NCI-H1694 treated with DMSO at 0.1 percent for 48 hours (cell line): ENCODE measurements at regions not wholly inside any gene's neighbourhood (a gene's known extent, or its start where the extent isn't known, plus 50 kb on each side); places are given as distances from the start of the nearest gene placed in this dataset.
A peak's percentile ranks its signal among the peaks of the same experiment; 100 is the strongest.
"Not testable (repeated sequence)": the region's sequence is repeated elsewhere in the genome, so short reads cannot be mapped to it uniquely, and the experiment has no call there.

Experiments
- DNase-seq: peaks from one replicate; lab custom pipeline; 2025; lab: John Stamatoyannopoulos, UW

GRCh38 chr3:132084982-132085381 is 50.2 kb upstream of the CPNE4 start:
- no peak for DNase-seq

- no peak for DNase-seq
These were observed 52.5 kb upstream of the CPNE4 start for GRCh38 chr3:132087356-132087755.

- DNase-seq, result no peak
These were observed 53.5 kb upstream of the CPNE4 start for GRCh38 chr3:132088291-132088690.

DNA sequence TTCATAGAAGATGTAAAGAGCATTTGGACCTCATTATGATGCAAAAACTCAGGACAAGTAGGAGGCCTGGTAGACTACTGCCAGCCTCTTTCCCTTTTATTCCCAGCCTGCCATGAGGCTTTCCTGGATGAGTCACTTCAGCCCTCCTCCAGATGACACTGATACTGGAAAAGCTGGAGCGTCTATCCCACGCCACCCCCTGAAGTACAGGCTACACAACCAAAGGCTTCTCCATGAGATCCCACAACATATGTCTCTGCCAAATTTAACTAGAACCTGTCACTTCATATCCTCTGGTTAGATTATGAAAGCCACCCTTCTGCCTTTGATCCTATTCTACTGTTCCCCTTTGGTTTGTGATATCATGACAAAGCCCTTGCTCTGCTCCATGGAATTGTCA is 56.1 kb upstream of the CPNE4 start:
- DNase-seq, result no peak

- no peak for DNase-seq
These were observed 81.8 kb upstream of the CPNE4 start for GRCh38 chr3:132116601-132117000.

GRCh38 chr3:132117642-132118041 is 82.8 kb upstream of the CPNE4 start:
- DNase-seq, result no peak

DNA sequence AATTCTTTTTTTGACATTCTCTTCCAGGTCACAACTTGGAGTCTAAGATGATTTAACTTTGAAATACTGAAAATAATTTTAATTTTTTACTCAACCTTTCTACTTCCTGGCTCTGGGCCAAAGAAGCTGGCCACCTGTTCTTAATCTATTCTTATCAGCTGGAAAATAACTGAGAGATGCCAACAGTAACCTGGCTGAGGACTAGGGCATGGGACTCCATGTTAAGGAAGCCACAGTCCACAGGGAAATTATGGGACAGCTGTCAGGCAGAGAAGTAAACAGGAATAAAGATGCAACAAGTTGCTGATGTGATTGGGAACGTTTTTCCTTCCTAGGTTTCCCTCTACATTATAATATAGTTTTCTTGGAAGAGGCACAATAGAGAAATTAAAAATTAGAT is 84.7 kb upstream of the CPNE4 start:
- no peak for DNase-seq

GRCh38 chr3:132124096-132124495 is 89.3 kb upstream of the CPNE4 start:
- no peak for DNase-seq

GRCh38 chr3:132124651-132125284 is 90.0 kb upstream of the CPNE4 start:
- DNase-seq, result no peak

DNA sequence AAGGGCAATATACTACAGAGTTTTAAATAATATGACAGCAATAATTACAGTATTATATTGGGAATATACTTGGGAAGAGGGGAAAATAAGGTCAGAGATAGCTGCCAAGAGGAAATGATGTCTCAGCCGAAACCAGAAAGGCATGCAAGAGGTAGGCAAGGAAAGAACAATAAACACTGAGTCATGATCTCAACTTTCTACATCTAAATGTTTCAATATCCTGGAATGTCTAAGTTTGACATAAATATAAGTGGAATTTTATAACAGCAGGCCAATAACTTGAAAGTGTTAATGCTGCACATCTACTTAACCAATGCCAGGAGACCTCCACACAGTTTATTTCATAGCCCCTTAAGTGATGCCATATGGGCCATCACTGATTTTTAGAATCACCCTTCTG is 99.8 kb upstream of the CPNE4 start:
- no peak for DNase-seq

- no peak for DNase-seq
These were observed 101.0 kb upstream of the CPNE4 start for GRCh38 chr3:132135628-132136333.

DNA sequence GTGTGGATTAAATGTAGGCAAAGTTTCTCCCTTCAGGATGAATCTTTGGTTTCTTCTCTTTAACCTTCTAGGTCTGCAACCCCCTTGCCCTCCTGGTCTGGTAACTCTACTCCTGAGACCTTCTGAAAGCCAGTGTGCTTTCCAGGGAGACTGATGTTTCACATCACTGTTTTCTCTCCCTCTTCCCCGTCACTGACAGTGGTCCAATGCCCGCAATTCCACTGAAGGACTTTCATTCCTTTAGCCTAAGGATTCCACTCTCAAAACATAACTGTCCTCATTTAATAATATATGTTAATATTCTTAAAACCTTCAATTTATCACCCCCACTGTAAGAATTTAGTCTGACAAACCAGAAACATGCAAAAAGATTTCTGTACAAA is 101.5 kb upstream of the CPNE4 start:
- no peak for DNase-seq

DNA sequence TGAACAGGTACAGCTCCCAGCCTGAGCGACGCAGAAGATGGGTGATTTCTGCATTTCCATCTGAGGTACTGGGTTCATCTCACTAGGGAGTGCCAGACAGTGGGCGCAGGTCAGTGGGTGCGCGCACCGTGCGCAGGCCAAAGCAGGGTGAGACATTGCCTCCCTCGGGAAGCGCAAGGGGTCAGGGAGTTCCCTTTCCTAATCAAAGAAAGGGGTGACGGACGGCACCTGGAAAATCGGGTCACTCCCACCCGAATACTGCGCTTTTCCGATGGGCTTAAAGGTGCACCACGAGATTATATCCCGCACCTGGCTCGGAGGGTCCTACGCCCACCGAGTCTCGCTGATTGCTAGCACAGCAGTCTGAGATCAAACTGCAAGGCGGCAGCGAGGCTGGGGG is 102.1 kb upstream of the CPNE4 start:
- DNase-seq, result not testable (repeated sequence)

DNA sequence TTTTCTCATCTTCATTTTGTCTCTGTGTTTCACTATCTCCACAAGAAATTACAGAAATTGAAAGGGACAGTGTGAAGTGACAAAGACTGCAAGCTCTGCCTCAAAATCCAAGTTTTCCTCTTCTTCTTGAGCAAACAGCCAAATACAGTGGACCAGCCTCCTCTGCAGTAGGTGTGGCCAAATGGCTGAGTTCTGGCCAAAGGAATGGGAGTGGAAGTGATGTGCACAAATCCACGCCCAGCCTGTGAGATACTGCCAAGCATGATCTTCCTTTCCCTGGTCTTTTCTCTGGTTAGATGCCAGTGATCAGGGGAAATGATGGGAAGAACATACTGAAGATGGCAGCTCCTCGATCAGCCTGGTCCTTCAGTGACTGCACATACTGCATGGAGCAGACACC is 111.0 kb upstream of the CPNE4 start:
- DNase-seq, result no peak

GRCh38 chr3:132154619-132155018 is 119.8 kb upstream of the CPNE4 start:
- DNase-seq, result no peak

GRCh38 chr3:132159145-132159544 is 124.3 kb upstream of the CPNE4 start:
- DNase-seq, result no peak

- DNase-seq, result no peak
These were observed 125.4 kb upstream of the CPNE4 start for GRCh38 chr3:132160198-132160597.

DNA sequence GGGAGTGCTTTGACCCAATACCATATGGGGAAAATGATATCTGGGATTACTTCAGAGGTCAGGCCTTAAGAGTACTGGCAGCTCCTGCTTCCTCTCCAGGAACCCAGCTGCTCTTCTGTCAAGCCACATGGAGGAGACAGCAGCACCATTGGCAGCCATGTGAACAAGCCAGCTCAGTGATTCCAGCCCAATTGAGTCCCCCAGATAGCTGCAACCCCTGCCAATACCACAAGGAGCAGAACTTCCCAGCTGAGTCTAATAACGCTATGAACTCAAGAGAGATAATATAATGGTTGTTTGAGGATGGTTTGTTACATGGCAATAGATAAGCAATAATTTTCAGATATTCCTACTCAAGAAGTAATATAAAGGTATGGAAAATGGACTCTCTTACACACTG is 126.8 kb upstream of the CPNE4 start:
- DNase-seq, result no peak

GRCh38 chr3:132164469-132165092 is 129.8 kb upstream of the CPNE4 start:
- DNase-seq, result no peak

GRCh38 chr3:132167870-132168269 is 133.1 kb upstream of the CPNE4 start:
- no peak for DNase-seq

GRCh38 chr3:132174500-132174899 is 139.7 kb upstream of the CPNE4 start:
- DNase-seq, result no peak

DNA sequence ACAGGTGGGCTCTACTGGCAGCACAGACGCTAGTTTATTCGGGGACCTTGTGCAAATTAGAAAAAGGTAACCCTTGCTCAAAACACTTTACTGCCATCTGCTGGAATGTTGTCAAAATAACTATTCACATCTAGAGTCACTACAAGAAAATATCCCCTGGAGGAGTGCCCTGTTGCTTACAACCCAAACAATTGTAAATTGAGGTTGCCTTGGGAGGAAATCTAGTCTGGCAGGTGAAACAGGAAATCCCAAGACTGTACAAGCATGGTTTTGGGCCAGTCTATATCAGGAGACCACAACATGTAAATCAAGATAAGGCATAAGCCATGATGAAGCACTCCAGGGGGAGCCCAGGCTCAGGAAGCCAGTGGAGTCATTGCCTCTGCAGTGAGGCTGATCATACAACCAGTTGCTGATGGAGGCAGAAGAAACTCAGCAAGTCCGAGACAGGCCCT is 136.8 kb upstream of the ACP3 start:
- peak; percentile 55 for DNase-seq

GRCh38 chr3:132183811-132184210 is 133.4 kb upstream of the ACP3 start:
- no peak for DNase-seq

GRCh38 chr3:132187746-132188145 is 129.5 kb upstream of the ACP3 start:
- DNase-seq, result no peak
